BE2C (cell line): ENCODE measurements at regions not wholly inside any gene's neighbourhood (a gene's known extent, or its start where the extent isn't known, plus 50 kb on each side); places are given as distances from the start of the nearest gene placed in this dataset.

ENCODE experiments used
- DNase-seq: peaks from one replicate; pipeline ENCODE4 v3.0.0-alpha.2; 2020
- H3K27me3 ChIP-seq: fragments of 250-450 bp; sonication (Bioruptor Pico); 2 replicates; pipeline ENCODE4 v1.5.1; 2020; ENCODE audit warnings: mild to moderate bottlenecking
- H3K36me3 ChIP-seq: fragments of 250-450 bp; sonication (Bioruptor Pico); 2 replicates; pipeline ENCODE4 v1.5.1; 2020; ENCODE audit warnings: mild to moderate bottlenecking
- H3K4me1 ChIP-seq: fragments of 250-450 bp; sonication (Bioruptor Pico); 2 replicates; pipeline ENCODE4 v1.5.1; 2020
- H3K4me3 ChIP-seq: 2 replicates; pipeline ENCODE4 v1.5.1; 2011; ENCODE audit warnings: low read depth, low read length
- H3K9me3 ChIP-seq: fragments of 250-450 bp; sonication (Bioruptor Pico); 2 replicates; pipeline ENCODE4 v1.5.1; 2020
- TF ChIP-seq, protein P1 (sequence below): IDR thresholded peaks from 2 replicates; pipeline ENCODE4 v1.5.1; 2012; ENCODE audit warnings: mild to moderate bottlenecking, low read depth, low read length

DNA sequence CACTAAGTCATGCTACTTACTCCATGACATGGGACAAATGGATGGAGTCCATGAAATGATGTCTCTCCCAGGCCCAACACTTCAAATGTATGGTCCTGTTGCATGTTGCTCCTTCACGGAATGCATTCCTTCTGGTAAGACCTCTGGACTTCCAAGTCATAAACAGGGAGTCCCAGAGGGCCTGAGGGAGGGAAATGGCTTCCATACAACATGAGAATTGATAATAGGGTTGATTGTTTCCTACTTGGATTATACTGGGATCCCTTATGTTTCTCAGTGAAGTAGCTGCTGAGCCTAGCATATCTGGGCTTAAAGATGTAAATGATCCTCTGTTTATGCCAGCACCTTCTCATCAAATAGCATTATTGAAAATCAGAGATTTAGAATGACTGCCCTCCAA, 104.2 kb upstream of the MAGI3 start:
- H3K27me3 ChIP-seq, result no peaks in the 10 kb centered on the region
- H3K4me1 ChIP-seq, result peaks cover 22% of the 10 kb centered on the region
- no peak for DNase-seq
- no peak overlapping the region for H3K4me3 ChIP-seq
- no peaks in the 10 kb centered on the region for H3K36me3 ChIP-seq
- TF ChIP-seq, protein P1, sequence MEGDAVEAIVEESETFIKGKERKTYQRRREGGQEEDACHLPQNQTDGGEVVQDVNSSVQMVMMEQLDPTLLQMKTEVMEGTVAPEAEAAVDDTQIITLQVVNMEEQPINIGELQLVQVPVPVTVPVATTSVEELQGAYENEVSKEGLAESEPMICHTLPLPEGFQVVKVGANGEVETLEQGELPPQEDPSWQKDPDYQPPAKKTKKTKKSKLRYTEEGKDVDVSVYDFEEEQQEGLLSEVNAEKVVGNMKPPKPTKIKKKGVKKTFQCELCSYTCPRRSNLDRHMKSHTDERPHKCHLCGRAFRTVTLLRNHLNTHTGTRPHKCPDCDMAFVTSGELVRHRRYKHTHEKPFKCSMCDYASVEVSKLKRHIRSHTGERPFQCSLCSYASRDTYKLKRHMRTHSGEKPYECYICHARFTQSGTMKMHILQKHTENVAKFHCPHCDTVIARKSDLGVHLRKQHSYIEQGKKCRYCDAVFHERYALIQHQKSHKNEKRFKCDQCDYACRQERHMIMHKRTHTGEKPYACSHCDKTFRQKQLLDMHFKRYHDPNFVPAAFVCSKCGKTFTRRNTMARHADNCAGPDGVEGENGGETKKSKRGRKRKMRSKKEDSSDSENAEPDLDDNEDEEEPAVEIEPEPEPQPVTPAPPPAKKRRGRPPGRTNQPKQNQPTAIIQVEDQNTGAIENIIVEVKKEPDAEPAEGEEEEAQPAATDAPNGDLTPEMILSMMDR, result no peak
- no peaks in the 10 kb centered on the region for H3K9me3 ChIP-seq

DNA sequence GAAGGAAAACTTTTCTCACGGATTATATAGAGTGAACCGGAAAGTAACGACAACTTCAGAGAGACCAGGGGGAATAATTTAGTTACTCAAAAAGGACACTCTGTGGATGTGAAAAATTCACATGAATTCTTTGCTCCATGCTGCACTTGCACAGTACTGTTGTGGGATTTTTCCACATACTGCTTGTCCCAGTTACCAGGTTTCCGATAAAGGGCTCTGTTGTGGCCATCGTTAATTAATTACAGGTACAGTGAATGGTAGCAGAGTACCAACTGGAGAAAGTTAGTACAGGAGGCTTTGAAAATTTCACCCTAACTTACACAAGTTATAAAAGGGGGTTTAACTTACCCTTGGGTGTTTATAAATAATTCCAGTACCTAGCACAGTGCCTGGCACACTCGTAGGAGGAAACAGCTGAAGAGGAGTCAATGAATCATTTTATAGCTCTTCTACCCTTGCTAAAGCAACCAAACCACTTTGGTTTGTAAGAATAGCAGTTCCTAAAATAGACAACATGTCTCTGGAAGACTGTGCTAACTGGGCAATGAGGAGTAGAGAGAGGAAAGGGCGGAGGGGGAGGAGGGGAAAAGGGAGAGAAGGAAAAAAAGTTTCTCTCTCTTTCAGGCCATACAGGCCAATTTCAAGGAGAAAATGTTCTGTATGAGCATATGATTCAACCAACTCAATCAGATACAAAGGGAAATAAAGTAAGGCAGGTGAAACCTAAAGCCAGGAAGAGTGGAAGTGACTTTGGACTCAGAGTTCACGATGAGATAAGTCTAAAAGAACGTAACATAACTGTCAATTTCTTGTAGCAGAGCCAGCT, 98.3 kb upstream of the MAGI3 start:
- Histone ChIP-seq H3K9me3 (no peaks in the 10 kb centered on the region), H3K27me3 (no peaks in the 10 kb centered on the region), H3K4me1 (no peaks in the 10 kb centered on the region), H3K36me3 (no peaks in the 10 kb centered on the region), H3K4me3 (no peak overlapping the region)
- DNase-seq, result no peak
- TF ChIP-seq, protein P1, result no peak

DNA sequence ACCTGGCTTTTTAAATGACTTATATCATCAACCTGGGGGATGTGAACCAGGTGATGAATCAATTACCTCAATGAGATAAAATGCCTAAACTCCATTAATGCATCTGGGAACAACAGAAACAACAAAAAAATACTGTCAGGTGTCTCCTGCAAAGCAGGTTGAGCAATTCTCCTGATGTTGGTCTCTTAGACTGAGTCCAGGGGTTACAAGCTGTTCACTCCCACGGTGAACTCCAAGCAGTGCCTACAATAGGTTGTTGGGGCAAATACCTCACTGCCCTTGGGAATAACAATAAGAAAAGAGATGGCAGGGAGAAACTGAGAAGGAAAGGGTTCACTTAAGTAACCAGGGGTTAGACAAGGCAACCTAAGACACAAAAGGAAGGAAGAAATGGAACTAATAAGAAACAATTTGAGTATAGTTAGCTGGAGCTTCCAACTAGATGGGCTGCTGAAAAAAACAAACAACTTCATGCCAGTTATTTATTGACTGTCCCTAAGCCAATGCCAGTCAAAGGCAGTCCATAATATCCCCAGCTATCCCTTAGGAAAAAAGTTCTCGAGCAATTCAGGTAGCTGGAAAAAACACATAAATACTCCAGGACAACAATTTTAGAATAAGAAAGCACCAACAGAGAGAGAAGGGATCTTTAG, 97.6 kb upstream of the MAGI3 start:
- H3K9me3 ChIP-seq, result no peaks in the 10 kb centered on the region
- no peaks in the 10 kb centered on the region for H3K4me1 ChIP-seq
- DNase-seq, result no peak
- TF ChIP-seq, protein P1, result no peak
- H3K27me3 ChIP-seq, result no peaks in the 10 kb centered on the region
- no peaks in the 10 kb centered on the region for H3K36me3 ChIP-seq
- no peak overlapping the region for H3K4me3 ChIP-seq

DNA sequence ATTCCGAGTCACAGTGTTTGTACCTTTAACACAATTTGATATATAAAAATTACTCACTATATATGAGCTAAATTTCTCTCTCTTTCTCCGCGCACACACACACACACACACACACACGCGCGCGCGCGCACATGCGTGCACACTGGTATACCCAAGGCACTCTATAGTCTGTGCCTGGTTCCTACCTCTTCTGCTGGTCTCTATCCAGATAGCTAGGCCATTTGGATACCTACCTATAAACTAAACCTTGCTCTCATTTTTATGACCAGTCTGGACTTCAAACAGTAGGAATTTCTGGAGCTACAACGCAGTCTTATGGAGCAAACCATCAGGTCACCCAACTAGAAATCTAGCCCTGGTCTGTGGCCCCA, 97.1 kb upstream of the MAGI3 start:
- no peaks in the 10 kb centered on the region for H3K4me1 ChIP-seq
- no peaks in the 10 kb centered on the region for H3K36me3 ChIP-seq
- H3K27me3 ChIP-seq, result no peaks in the 10 kb centered on the region
- TF ChIP-seq, protein P1, result no peak
- no peak overlapping the region for H3K4me3 ChIP-seq
- H3K9me3 ChIP-seq, result no peaks in the 10 kb centered on the region
- DNase-seq, result no peak

DNA sequence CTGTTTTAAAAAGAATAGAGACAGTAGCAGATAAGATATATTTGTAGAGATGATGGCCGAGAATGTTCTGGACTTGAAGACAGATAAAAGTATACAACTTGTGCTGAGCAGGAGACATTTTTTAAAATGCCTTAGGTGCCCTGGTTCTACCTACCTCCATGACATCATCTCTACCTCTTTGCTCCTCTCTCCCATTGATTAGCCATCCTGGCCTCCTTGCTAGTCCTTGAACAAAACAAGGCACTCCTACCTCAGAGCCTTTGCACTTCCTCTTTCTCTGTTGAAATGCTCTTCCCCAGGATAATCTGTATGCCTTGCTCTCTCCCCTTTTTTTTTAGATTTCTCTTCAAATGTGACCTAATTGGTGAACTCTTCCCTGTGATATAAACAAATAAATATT, 92.6 kb upstream of the MAGI3 start:
- Histone ChIP-seq H3K4me3 (no peak overlapping the region), H3K9me3 (no peaks in the 10 kb centered on the region), H3K4me1 (no peaks in the 10 kb centered on the region; the same call in 1 of the 2 replicates), H3K36me3 (no peaks in the 10 kb centered on the region), H3K27me3 (no peaks in the 10 kb centered on the region)
- DNase-seq, result no peak
- TF ChIP-seq, protein P1, result no peak

DNA sequence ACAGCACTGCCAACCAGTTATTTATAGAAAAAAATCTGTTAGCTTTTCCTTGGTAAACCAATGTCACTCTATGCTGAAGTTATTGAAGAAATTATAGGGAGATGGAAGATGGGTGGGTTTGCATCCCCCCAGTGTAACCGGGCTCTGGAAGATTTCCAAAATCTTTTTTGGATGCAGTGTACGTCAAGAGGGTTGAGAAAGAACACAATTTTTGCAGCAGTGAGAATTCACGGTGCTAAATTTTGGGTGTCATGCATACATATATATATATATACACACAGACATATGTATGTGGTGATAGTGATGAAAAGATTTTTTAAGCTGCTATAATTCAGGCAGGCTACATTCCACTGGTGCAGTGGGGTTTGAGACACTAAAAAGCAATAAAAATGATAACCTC, 91.4 kb upstream of the MAGI3 start:
- Histone ChIP-seq H3K4me1 (no peaks in the 10 kb centered on the region; the same call in 1 of the 2 replicates), H3K27me3 (no peaks in the 10 kb centered on the region), H3K9me3 (no peaks in the 10 kb centered on the region), H3K36me3 (no peaks in the 10 kb centered on the region), H3K4me3 (no peak overlapping the region)
- TF ChIP-seq, protein P1, result no peak
- DNase-seq, result no peak
